GOT3 (cell line): ENCODE measurements at regions not wholly inside any gene's neighbourhood (a gene's known extent, or its start where the extent isn't known, plus 50 kb on each side); places are given as distances from the start of the nearest gene placed in this dataset.

Experiments used
- DNase-seq: peaks from one replicate; lab custom pipeline; 2025; ENCODE audit warnings: mixed read lengths; lab: John Stamatoyannopoulos, UW

DNA sequence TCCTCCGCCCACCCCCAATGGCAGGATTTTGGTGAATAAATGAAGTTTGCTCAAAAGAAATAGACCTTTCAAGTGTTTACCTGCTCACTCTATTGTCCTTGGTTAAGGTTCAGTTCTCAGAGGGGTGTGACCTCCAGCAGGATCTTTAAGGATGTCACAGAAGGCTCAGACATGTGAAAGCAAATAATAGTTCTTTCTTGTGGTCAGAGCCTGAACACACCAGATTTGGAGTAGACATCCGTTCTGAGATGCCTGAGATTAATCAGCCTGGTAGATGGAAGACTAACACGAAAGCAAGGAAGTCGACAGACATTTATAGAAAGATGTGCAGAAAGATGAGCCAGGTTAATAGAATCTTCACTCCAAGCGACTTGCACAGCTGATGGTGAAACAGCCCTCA lies 557.9 kb upstream of the CDH11 start:
- DNase-seq = no peak

DNA sequence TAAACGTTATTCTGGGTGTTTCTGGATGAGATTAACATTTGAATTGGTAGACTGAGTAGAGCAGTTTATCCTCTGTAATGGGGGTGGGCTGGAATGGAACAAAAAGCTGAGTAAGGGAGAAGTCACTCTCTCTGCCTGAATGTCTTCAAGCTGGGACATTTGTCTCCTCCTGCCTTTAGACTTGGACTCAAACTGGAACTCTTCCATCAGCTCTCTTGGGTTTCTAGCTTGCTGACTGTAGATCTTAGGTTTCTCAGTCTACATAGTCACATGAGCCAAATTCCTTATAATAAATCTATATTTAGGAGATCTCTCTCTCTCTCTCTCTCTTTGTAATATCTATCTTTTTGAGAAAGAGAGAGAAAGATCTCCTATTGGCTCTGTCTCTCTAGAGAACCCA lies 553.3 kb upstream of the CDH11 start:
- DNase-seq = no peak

DNA sequence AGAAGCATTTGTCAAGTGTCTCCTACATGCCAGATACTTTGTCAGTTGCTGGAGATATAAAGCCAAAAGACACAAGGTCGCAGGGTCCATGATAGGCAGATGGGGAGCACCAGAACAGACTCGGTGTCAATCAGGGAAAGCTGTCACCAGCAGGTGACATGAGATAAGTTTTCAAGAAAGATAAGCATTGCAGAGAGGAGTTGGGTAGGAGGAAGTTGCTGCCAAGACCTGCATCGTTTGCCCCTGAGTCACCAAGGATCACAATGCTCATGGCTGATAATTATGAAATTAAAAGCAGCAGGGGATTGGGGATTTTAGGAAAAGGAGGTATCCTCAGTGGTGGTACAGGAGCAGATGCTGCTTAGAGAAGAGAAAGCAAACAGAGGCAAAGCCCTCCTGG lies 551.1 kb upstream of the CDH11 start:
- no peak for DNase-seq

DNA sequence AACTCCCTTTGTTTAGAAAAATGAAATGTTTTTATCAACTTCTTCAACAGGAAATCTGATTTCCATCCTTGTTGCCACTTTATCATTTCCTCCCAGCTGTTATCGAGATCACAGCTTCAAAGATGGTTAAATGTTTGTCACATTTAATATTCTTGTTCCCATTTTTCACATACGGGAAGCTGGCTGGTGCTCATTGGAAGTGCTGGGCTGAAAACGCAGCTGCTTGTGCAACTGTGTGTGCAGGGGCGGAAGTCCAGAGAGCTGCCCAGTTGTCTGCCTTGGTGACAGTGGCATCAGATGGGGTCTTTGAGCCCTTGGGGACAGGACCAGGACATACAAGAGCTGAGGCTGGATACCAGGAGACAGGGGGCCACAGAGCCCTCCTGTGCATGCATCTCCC lies 549.2 kb upstream of the CDH11 start:
- DNase-seq = no peak

DNA sequence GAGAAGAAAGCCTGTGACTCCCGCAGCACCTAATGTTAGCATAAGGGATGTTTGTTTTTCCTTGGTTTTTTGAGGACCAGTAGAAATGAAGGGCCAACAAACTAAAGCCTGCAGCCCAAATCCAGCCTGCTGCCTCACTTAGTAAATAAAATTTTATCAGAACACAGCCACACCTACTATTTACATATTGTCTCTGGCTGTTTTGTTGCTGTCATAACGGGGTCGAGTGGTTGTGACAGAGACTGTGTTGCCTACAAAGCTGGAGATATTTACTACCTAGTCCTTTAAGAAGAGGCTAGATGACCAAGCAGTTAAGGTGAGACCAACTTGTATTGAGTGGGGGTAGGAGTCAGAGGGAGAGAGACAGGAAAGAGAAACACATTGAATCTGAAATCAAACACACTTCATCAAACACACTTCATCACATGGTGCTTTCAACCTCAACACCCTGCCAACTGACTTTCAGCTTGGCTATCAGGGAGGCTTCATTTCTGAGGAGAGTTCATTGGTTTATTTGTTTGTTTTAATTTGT lies 546.3 kb upstream of the CDH11 start:
- no peak for DNase-seq

DNA sequence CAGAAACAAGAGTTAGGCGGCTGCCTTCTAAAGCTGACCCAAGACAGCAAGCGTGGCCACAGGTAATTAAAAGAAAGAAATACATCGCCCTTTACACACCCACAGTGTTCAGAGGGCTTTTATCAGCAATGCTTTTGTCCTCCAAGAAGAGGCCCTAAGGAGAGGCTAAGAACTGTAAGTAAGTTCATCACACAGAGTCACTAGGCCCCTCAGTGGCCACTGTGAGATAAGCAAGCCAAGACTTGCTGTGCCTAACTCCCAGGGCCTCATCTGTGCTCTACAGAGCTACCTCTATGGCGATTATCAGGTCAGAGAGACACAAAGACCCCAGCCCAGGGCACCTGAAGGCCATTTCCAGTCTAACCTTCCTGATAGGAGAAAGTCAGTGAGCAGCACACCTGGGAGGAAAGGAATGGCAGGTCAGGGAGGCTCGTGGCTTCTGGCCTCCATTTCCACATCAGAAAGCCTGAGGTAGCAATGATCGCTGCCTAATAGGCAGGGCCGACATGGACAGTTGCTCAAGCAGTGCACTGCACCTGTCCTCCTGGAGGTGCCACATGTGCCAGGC lies 545.2 kb upstream of the CDH11 start:
- no peak for DNase-seq

DNA sequence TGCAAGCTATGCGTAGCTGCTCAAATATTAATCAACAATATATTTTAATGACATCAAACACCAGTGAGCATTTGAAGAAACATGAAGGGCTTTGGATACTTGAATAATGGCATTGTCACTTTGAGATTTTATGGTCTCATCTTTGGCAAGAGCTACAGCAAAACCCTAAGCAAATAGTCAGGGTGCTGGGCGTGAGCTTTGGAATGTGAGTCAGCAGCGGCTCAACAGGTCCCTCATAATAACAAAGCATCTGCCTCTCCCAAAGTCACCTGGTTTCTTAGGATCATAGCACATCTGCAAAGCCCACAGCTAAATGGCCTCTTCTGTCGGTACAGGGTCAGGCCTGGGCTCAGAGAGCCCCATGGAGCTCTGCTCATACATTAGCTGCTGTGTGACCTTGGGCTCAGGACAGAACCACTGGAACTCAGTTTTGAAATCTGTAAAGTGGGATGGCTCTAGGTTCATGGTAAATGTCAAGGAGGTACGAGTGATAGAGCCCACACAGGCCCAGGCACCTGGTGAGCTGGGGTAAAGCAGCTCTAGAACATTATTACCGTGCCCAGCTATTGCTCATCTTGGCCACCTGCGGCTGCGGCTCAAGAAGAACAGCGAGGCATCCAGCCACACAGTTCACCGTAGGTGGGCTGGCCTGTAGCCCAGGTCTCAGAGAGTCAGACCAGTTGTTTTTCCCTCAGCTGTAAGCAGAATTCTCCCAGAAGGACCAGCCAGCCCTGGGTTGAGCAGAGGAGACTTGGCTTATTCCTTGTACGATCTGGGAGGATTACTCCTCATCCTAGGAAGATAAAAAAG lies 544.5 kb upstream of the CDH11 start:
- DNase-seq = no peak

DNA sequence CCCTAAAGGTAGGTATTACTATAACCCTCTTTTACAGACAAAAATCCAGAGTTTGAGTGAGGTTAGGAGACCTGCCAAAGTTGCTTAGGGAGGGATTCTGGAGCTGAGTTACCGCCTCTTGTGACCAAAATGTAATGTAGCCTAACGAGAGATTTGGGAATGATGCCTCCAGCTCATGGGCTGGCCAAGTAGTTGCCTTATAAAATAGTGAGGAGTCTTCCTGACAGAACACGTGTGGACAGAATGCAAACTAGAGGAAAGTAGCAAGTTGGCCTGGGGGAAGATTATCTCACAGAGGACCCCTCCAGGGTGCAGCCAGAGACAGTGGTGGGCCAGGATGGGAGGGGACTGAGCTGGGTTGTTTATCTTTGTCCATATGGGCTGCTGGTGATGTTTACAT lies 543.7 kb upstream of the CDH11 start:
- DNase-seq = no peak

DNA sequence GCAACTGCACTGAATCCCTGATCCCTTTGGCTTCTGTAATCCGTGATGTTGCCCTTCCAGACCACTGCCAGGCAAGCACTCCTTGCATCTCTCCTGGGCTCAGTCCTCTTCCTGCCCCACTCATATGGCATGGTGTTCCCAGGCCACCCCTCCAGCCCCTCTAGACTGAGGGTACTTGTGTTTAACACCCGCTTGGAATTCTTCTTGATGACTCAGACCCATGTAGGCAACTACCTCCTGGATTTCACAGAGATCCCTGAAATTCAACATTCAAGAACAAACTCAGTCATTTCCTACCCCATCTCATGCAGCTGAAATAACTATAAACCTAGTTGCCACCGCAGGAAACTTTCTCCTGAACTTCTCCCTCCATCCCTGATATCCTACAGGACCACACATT lies 541.9 kb upstream of the CDH11 start:
- no peak for DNase-seq

DNA sequence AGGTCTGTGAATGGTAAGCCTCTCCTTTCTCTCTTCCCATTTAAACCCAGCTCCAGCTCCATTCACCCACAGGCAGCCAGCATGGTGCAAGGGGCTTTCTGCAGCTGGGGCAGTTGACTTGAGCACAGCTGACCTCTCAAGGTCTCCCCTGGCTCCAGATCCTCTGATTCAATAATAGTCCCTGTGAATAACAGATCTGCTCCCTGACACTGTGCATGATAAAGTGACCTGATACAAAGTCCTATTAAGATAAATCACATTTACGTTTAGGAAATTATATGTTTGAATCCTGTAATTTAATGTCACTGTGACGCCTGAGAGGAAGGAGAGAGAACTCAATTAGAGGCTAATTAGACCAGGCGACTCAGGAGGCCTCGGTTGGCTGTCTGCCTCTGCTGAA lies 540.4 kb upstream of the CDH11 start:
- no peak for DNase-seq

DNA sequence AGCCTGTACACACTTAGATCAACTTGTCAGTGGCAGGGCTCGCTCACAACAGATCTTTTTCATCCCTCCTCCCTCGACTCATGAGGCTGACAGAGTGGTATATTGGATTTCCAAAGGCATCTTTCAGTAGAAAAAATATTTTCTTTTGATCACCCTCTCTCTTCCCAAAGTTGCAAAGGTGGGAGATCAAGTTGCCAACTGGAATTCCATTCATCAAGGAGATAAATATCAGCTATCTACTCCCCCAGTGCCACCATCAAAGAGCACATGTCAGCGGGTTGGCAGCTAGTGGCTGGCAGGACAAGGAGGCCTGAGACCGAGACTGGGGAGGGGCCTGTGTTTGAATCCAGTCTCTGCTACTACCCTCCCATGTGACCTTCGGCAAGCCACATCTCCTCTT lies 539.7 kb upstream of the CDH11 start:
- no peak for DNase-seq

DNA sequence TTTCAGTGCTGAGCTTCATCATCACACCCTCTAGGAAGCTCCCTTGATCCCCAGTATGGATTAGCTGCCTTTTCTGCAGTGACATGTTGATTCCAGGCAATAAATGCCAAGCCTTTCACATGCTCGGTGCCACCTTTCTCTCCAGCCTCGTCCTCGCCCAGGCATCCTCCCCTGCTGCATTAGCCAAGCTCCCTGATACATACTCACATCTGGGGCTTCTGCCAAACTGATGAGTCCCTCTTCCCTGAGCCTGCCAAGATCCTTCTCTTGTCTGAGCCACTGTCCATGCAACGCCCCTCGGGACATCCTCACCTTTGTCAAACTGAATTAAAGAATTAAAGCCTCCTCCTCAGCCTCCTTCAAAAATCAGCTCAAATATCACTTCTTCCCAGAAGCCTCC lies 538.5 kb upstream of the CDH11 start:
- no peak for DNase-seq

DNA sequence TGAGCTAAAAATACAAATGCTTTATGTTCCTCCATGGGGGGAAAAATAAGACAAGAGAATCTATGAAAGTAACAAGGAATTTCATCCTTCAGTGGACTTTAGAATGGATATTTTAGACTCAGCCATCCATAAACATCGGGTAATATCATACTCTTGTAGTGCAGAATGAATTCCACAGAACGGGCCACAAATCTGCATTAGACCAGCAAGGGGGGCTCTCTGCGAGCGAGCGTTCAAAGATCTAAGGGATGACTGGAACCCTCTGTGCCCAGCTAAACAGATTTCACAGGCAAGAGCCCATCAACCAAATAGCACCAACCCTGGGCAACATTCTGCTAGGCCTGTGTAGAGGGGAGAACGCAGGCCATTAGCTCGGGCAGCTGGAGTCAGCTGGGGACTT lies 537.9 kb upstream of the CDH11 start:
- DNase-seq = no peak

DNA sequence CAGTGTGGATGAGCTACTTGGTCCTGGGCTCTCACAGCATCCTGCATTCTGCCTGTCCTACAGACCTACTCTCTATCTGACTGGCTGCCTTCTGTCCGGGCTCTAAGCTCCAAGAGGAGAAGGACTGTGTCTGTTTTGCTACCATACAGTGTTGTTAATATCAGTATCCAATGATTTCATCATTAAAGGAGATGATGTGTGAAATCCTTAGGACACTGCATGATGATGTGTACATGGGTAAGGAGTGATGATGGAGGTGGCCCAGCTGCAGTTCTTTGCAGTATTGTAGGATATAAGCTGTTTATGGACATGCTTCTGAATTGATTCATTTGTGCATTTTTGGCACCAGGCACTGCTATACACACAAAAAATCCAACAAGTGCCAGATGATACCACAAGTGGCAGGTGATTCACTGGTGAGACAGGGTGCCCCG lies 536.9 kb upstream of the CDH11 start:
- DNase-seq = no peak

DNA sequence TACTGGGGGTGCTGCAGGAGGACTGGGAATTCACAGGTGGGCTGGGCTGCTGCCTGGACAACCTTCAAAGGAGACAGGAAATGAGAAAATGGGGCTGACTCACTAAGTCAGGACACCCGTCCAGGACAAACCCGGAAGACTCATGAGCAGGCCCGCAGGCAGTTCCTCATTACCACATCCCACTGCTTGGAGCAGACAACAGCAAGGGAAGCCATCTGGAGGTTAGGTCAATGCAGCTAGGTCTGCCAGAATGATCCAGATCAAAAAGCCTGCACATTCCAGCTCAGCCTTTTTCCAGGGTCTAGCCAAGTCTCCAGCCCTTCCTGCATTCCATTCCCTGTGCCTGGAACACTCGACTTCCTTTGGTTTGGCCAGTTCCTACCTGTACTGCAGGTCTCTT lies 536.5 kb upstream of the CDH11 start:
- no peak for DNase-seq

DNA sequence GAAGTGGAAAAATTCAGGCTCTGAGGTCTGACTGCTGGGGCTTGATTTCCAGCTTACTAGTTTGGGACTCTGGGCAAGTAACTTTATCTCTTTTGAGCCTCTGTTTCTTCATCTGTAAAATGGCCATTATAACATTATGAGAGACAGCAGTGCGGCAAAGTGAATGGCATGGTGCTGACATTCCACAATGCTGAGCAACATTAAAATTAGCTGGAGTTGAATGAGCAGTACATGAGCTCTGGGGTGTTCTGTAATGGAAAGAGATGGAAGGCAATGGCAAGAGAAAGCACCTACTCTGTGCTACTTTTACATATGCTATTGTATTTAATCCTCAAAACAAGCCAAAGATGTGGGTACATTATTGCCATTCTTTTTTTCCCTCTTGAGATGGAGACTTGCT lies 535.7 kb upstream of the CDH11 start:
- no peak for DNase-seq

DNA sequence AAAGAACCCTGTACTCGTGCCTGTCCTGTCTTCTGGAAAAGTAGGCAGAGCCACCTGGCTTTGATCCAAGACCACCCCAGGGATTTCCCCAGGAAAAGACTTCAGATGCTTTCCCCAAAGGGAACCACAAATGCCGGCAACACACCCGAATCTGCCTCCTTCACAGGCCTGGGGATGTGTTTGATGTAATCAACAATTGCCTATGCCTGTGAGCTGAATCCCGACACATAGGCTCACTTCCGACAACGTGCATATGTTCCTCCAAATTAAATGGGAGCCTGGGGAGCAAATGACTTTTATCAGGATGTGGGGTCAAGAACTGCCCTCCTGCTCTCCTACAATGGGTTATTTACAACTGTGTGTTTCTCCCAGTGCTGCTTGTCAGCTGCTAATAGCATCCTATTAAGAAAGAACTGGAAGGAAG lies 535.2 kb upstream of the CDH11 start:
- no peak for DNase-seq

DNA sequence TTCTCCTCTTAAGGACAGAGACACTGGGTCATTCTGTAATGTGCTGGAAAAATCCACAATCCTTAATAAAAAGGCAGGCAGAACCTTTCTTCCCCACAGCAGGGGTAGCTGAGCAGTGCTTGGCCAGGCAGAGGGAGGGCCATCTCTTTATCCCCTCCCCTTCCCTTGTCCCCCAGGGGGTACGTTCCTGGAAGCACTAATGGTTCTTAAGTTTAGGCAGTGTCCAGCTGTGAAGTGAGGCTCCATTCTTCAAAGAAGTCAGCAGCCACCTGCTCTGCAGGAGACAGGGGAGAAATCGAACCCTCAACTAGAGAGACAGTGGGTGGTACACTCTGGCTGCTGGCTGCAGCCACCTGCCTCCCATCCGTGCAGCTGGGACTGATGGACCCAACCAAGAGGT lies 533.9 kb upstream of the CDH11 start:
- no peak for DNase-seq

DNA sequence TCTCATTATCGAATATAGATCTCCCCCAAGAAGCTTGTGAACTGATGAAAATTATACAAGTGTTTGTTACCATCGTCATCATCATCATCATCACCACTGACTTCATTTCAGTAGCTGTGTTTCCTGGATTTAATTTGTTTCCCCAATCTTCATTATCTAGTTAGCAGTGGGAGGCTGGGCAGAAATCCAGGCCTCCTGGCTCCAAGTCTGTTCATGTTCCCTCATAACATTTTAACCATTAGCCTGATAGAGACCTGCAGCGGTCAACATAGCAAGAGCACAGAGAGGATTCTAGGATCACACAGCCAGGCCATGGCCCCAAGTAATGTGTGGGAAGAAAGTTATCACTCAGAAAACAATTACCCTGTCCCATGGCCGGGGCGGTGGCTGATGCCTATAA lies 526.2 kb upstream of the CDH11 start:
- no peak for DNase-seq

DNA sequence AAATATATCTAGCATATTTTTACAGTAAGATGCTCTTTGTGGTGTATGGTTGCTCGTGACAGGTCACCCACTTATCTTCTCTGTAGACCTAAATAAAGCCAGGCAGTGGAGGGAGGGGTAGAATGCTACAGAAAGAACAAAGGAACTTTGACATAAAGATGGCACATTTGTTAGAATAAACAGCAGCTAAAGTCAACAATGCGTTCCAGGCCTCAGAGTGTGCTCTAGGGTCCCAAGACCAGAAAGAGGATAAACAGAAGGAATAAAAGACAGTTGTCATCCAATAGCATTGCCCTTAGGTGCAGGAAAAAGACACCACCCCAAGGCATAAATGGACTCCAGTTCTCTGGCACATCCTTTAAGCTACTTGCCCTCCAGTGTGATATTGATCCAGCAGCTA lies 523.0 kb upstream of the CDH11 start:
- DNase-seq = no peak

DNA sequence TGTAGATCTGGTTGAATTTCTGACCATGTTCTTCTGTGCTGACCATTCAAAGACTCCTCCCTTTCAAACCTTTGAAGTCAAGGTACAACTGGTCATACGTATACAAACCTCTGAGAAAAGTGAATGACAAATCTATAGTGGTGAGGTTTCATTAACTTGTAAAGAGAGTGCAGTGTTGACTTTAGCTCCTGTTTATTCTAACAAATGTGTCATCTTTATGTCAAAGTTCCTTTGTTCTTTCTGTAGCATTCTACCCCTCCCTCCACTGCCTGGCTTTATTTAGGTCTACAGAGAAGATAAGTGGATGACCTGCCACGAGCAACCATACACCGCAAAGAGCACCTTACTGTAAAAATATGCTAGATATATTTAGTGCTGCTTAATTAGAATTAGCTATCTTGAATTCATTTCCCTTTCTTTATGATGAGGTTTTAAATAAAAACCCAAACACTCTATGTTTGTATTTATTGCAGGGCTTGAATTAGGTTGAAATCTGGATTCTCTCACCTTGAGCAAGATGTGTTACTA lies 520.0 kb upstream of the CDH11 start:
- DNase-seq = no peak

DNA sequence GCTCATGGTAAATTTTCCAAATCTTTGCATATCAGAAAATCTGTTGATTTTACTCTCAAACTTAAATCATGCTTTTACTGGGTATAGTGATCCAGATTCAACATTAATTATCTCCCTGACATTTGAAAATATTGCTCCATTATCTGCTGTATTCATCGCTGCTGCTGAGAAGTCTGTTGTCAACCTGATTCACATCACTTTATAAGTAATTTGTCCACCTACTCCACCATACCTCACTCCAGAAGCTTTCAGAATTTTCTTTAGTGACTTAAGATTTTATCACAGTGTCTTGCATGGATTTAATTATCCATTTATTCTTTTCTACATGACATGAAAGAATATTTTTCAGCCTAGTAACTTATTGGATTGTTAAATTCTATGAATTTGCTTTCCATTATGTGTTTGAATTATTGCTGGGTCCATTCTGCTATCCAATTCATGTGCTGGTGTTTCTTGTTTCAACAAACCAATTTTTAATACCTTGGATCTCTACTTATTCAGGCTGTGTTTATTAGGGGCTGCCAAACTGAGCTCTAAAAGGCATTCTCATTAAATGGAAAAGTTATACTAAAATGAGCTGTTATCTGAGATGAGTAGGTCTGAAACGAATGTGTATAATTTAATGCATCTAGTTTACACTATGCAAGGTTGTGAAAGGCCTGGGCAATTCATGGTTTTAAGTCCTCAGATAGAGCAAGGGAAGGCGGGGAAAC lies 519.3 kb upstream of the CDH11 start:
- no peak for DNase-seq

DNA sequence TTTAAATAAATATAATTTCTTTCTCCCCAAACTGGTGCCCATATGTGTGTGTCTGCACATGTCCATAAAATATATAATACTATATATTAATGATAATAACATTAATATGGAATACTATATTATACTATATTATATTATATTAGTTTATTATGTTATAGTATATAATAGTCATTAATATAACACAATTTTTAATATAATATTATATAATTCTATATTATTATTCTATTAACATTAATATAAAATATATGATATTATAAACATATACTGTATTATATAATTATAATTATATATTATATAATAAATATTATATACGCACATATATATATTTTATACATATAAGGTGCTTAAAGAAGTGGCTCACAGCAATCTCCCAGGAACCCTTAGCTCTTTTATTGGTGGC lies 513.0 kb upstream of the CDH11 start:
- DNase-seq = no peak
